Ramos (cell line): ENCODE measurements at regions not wholly inside any gene's neighbourhood (a gene's known extent, or its start where the extent isn't known, plus 50 kb on each side); places are given as distances from the start of the nearest gene placed in this dataset.

Experiments used
- in situ Hi-C: fragments of 300-500 bp; cut with MboI; formaldehyde crosslinking; loops from one replicate; pipeline ENCODE4 v1.14.3; 2022; ENCODE audit warnings: low sequenced_read_pairs; ENCODE audit not compliant: unreplicated experiment

GRCh38 chr7:125020801-125021200 lies 91.2 kb upstream of the POT1 start:
- in situ Hi-C loops = no loop called here

- in situ Hi-C loops = no loop called here
These were observed 80.9 kb upstream of the POT1 start for GRCh38 chr7:125010540-125010939.

- in situ Hi-C loops = no loop called here
These were observed 67.2 kb upstream of the POT1 start for GRCh38 chr7:124996778-124997177.

- in situ Hi-C loops = no loop called here
These were observed 63.4 kb upstream of the POT1 start for GRCh38 chr7:124992851-124993562.

GRCh38 chr7:124989911-124990310 lies 60.3 kb upstream of the POT1 start:
- in situ Hi-C loops = no loop called here
